Neuronal stem cell (in vitro differentiated cells): ENCODE measurements at regions not wholly inside any gene's neighbourhood (a gene's known extent, or its start where the extent isn't known, plus 50 kb on each side); places are given as distances from the start of the nearest gene placed in this dataset.

Experiments
- DNase-seq: peaks from one replicate; pipeline ENCODE4 v3.0.0-alpha.2; 2013; ENCODE audit warnings: low spot score
- H2AFZ ChIP-seq: one replicate; pipeline ENCODE4 v1.6.1; 2013; ENCODE audit warnings: mild to moderate bottlenecking, low read length, inconsistent platforms
- H2AK5ac ChIP-seq: 2 replicates; pipeline ENCODE4 v1.6.1; 2013; ENCODE audit warnings: low read depth, mild to moderate bottlenecking, inconsistent platforms, low read length, moderate library complexity, mixed read lengths
- H2BK120ac ChIP-seq: 2 replicates; pipeline ENCODE4 v1.6.1; 2013; ENCODE audit warnings: low read depth, mild to moderate bottlenecking, inconsistent platforms, low read length, moderate library complexity, mixed read lengths
- H2BK12ac ChIP-seq: one replicate; pipeline ENCODE4 v1.6.1; 2013; ENCODE audit warnings: low read length, inconsistent platforms
- H2BK15ac ChIP-seq: 2 replicates; pipeline ENCODE4 v1.6.1; 2013; ENCODE audit warnings: mild to moderate bottlenecking, low read length, inconsistent platforms, mixed read lengths
- H2BK5ac ChIP-seq: one replicate; pipeline ENCODE4 v1.6.1; 2013; ENCODE audit warnings: inconsistent platforms, mild to moderate bottlenecking, low read length, moderate library complexity
- H3K14ac ChIP-seq: one replicate; pipeline ENCODE4 v1.6.1; 2013; ENCODE audit warnings: low read length, inconsistent platforms
- H3K18ac ChIP-seq: 2 replicates; pipeline ENCODE4 v1.6.1; 2013; ENCODE audit warnings: low read length, inconsistent platforms
- H3K23ac ChIP-seq: 2 replicates; pipeline ENCODE4 v1.6.1; 2013; ENCODE audit warnings: low read depth, mild to moderate bottlenecking, mixed read lengths, low read length, inconsistent platforms; ENCODE audit not compliant: poor library complexity
- H3K27ac ChIP-seq: replicated peaks from 3 replicates; pipeline ENCODE4 v1.5.1; 2013; ENCODE audit warnings: low read length, inconsistent platforms
- H3K27me3 ChIP-seq, 3 experiments: 2 replicates each; pipeline ENCODE4 v1.6.1; 2013; ENCODE audit warnings: low read length in 3 of 3, mild to moderate bottlenecking in 2 of 3, inconsistent platforms in 1 of 3, low read depth in 1 of 3, mixed read lengths in 1 of 3, moderate library complexity in 1 of 3; ENCODE audit not compliant: control insufficient read depth in 3 of 3, insufficient read depth in 3 of 3
- H3K36me3 ChIP-seq, 2 donors: replicated peaks in 1 of 2; 2 replicates each; pipeline ENCODE4 v1.6.1; 2013; ENCODE audit warnings: low read length in 2 of 2; ENCODE audit not compliant: control insufficient read depth in 2 of 2, insufficient read depth in 2 of 2
- H3K4ac ChIP-seq: 2 replicates; pipeline ENCODE4 v1.6.1; 2013; ENCODE audit warnings: inconsistent platforms, mild to moderate bottlenecking, low read length, moderate library complexity
- H3K4me1 ChIP-seq, 2 donors: 1 replicate in 1 of 2; 2 replicates in 1 of 2; pipeline ENCODE4 v1.6.1; 2013; ENCODE audit warnings: low read length in 2 of 2, low read depth in 1 of 2; ENCODE audit not compliant: control insufficient read depth in 2 of 2, insufficient read depth in 1 of 2
- H3K4me2 ChIP-seq: one replicate; pipeline ENCODE4 v1.6.1; 2013; ENCODE audit warnings: mild to moderate bottlenecking, low read length, inconsistent platforms; ENCODE audit not compliant: insufficient read depth, poor library complexity, severe bottlenecking
- H3K4me3 ChIP-seq, 2 donors: 2 replicates each; pipeline ENCODE4 v1.5.1; 2013; ENCODE audit warnings: low read length in 2 of 2, mild to moderate bottlenecking in 2 of 2, inconsistent platforms in 1 of 2, moderate library complexity in 1 of 2
- H3K79me1 ChIP-seq: one replicate; pipeline ENCODE4 v1.6.1; 2013; ENCODE audit warnings: low read depth, mild to moderate bottlenecking, inconsistent platforms, low read length, moderate library complexity
- H3K9ac ChIP-seq: one replicate; pipeline ENCODE4 v1.6.1; 2013; ENCODE audit warnings: mild to moderate bottlenecking, low read depth, low read length, inconsistent platforms; ENCODE audit not compliant: poor library complexity
- H3K9me3 ChIP-seq, 2 donors: replicated peaks in 1 of 2; 2 replicates each; pipeline versions ENCODE3 to v1.6.1; 2013; ENCODE audit warnings: low read length in 2 of 2, mild to moderate bottlenecking in 2 of 2, inconsistent platforms in 1 of 2, low read depth in 1 of 2, mixed read lengths in 1 of 2, moderate library complexity in 1 of 2; ENCODE audit not compliant: control insufficient read depth in 2 of 2, insufficient read depth in 1 of 2
- H4K8ac ChIP-seq: one replicate; pipeline ENCODE4 v1.6.1; 2013; ENCODE audit warnings: low read depth, mild to moderate bottlenecking, inconsistent platforms, low read length, moderate library complexity
- H4K91ac ChIP-seq: one replicate; pipeline ENCODE4 v1.6.1; 2013; ENCODE audit warnings: low read length, low read depth, mild to moderate bottlenecking, inconsistent platforms; ENCODE audit not compliant: poor library complexity
- WGBS, 2 donors: extraction: QIAGEN DNeasy Blood & Tissue Kit; methylation state at CpG; one replicate each; pipeline ENCODE4 v1.1.7; 2013; ENCODE audit warnings: missing lambda C conversion rate in 2 of 2, mixed read lengths in 1 of 2; ENCODE audit not compliant: insufficient read length in 2 of 2, insufficient replicate concordance in 1 of 2; ENCODE audit errors: extremely low coverage in 2 of 2; 5-methylcytosine and 5-hydroxymethylcytosine counted together

GRCh38 chr16:9034056-9034455 is 57.4 kb upstream of the HAPSTR1 start:
- Histone ChIP-seq H3K9ac (no peak overlapping the region), H3K23ac (no peak overlapping the region), H2AFZ (no peak overlapping the region), H2BK120ac (no peak overlapping the region), H3K4me3 (no peak overlapping the region), H3K27me3 (no peaks in the 10 kb centered on the region), H3K4me1 (no peaks in the 10 kb centered on the region), H4K8ac (no peak overlapping the region), H2AK5ac (no peak overlapping the region), H2BK12ac (no peak overlapping the region), H3K14ac (no peak overlapping the region), H3K18ac (no peak overlapping the region), H3K79me1 (no peaks in the 10 kb centered on the region), H3K4ac (no peak overlapping the region), H2BK15ac (no peak overlapping the region), H2BK5ac (no peak overlapping the region), H3K4me2 (no peak overlapping the region), H4K91ac (no peak overlapping the region), H3K27ac (no peak overlapping the region), H3K9me3 (no peaks in the 10 kb centered on the region), H3K36me3 (no peaks in the 10 kb centered on the region)
- no CpG with 5 or more reads among the region's 8 CpGs for WGBS, 2 donors
- DNase-seq, result no peak

- no peak overlapping the region for H2BK12ac ChIP-seq
- no peaks in the 10 kb centered on the region for H3K27me3 ChIP-seq
- H2BK120ac ChIP-seq, result no peak overlapping the region
- no peak overlapping the region for H3K4ac ChIP-seq
- H2AFZ ChIP-seq, result no peak overlapping the region
- H3K79me1 ChIP-seq, result no peaks in the 10 kb centered on the region
- no peak overlapping the region for H3K18ac ChIP-seq
- H3K4me1 ChIP-seq, result no peaks in the 10 kb centered on the region
- no peaks in the 10 kb centered on the region for H3K9me3 ChIP-seq
- H3K36me3 ChIP-seq, result no peaks in the 10 kb centered on the region
- H2BK15ac ChIP-seq, result no peak overlapping the region
- H2AK5ac ChIP-seq, result no peak overlapping the region
- H3K9ac ChIP-seq, result no peak overlapping the region
- H4K91ac ChIP-seq, result no peak overlapping the region
- no peak overlapping the region for H3K14ac ChIP-seq
- no peak overlapping the region for H3K27ac ChIP-seq
- no peak overlapping the region for H3K4me3 ChIP-seq
- no peak for DNase-seq
- no peak overlapping the region for H4K8ac ChIP-seq
- no peak overlapping the region for H2BK5ac ChIP-seq
- WGBS, 2 donors, result no CpG with 5 or more reads among the region's 5 CpGs
- H3K23ac ChIP-seq, result no peak overlapping the region
- H3K4me2 ChIP-seq, result no peak overlapping the region
Measured at GRCh38 chr16:9035996-9036395, 55.4 kb upstream of the HAPSTR1 start.

GRCh38 chr16:9039210-9039609 is 52.2 kb upstream of the HAPSTR1 start:
- no peak overlapping the region for H2AK5ac ChIP-seq
- DNase-seq, result no peak
- no peak overlapping the region for H2BK12ac ChIP-seq
- H3K79me1 ChIP-seq, result no peaks in the 10 kb centered on the region
- WGBS, 2 donors, result no CpG with 5 or more reads among the region's 4 CpGs
- H3K36me3 ChIP-seq, result no peaks in the 10 kb centered on the region
- peaks cover 0 to 6% of the 10 kb centered on the region in 2 donors for H3K9me3 ChIP-seq
- no peak overlapping the region for H2BK15ac ChIP-seq
- H4K8ac ChIP-seq, result no peak overlapping the region
- no peak overlapping the region for H3K4me3 ChIP-seq
- no peaks in the 10 kb centered on the region for H3K4me1 ChIP-seq
- H3K14ac ChIP-seq, result no peak overlapping the region
- no peak overlapping the region for H4K91ac ChIP-seq
- H2BK120ac ChIP-seq, result no peak overlapping the region
- H2AFZ ChIP-seq, result no peak overlapping the region
- H3K18ac ChIP-seq, result no peak overlapping the region
- no peak overlapping the region for H3K9ac ChIP-seq
- H3K27ac ChIP-seq, result no peak overlapping the region
- H2BK5ac ChIP-seq, result no peak overlapping the region
- no peak overlapping the region for H3K4ac ChIP-seq
- no peak overlapping the region for H3K4me2 ChIP-seq
- H3K27me3 ChIP-seq, result no peaks in the 10 kb centered on the region
- H3K23ac ChIP-seq, result no peak overlapping the region

- H3K36me3 ChIP-seq, result no peaks in the 10 kb centered on the region
Measured at GRCh38 chr16:9040800-9041412, 50.5 kb upstream of the HAPSTR1 start.

More at GRCh38 chr16:9040800-9041412, 50.5 kb upstream of the HAPSTR1 start:
- no peak overlapping the region for H4K91ac ChIP-seq
- H4K8ac ChIP-seq, result no peak overlapping the region
- no peak overlapping the region for H3K4me3 ChIP-seq
- no peak overlapping the region for H3K27ac ChIP-seq
- no peak overlapping the region for H2BK15ac ChIP-seq
- H3K27me3 ChIP-seq, result no peaks in the 10 kb centered on the region
- H3K23ac ChIP-seq, result no peak overlapping the region
- H2BK120ac ChIP-seq, result no peak overlapping the region
- no peak overlapping the region for H2BK12ac ChIP-seq
- no peak overlapping the region for H2AK5ac ChIP-seq
- H3K4ac ChIP-seq, result no peak overlapping the region
- H3K14ac ChIP-seq, result no peak overlapping the region
- no peak for DNase-seq
- no peak overlapping the region for H2AFZ ChIP-seq
- H3K9me3 ChIP-seq, result peaks cover 0 to 6% of the 10 kb centered on the region in 2 donors
- H3K9ac ChIP-seq, result no peak overlapping the region
- no peaks in the 10 kb centered on the region for H3K79me1 ChIP-seq
- H3K18ac ChIP-seq, result no peak overlapping the region
- no peaks in the 10 kb centered on the region for H3K4me1 ChIP-seq
- H2BK5ac ChIP-seq, result no peak overlapping the region
- no CpG with 5 or more reads among the region's 12 CpGs for WGBS, 2 donors
- H3K4me2 ChIP-seq, result no peak overlapping the region
